GM12878 (cell line): ENCODE measurements at regions not wholly inside any gene's neighbourhood (a gene's known extent, or its start where the extent isn't known, plus 50 kb on each side); places are given as distances from the start of the nearest gene placed in this dataset.

Source experiments
- ZNF24 ChIP-seq: fragments of 450-650 bp; IDR thresholded peaks from 2 replicates; pipeline ENCODE4 v1.6.1; 2017; ENCODE audit warnings: antibody characterized with exemption, mild to moderate bottlenecking
- TF ChIP-seq, protein P1 (sequence below): fragments of 450-650 bp; conservative IDR thresholded peaks from 2 replicates; pipeline ENCODE4 v1.6.1; 2017; ENCODE audit warnings: mild to moderate bottlenecking, moderate library complexity

DNA sequence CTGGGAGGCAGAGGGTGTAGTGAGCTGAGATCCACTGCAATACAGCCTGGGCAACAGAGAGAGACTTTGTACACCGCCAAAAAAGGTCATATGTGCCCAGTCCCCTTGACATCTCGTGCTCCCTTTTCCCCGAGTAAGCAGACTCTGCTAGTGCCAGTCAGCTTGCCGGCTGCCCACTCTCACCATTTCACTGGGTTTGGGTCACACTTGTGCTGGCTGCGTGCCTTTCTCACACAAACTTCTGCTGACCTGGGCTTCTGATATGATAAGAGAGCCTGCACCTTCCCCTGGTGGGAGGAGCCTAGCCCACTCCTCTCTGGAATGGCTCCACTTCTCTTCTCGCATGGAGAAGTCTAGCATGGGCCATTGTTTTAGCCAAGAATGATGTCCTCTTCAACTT lies 53.4 kb downstream of the MPP7 start:
- TF ChIP-seq, protein P1, sequence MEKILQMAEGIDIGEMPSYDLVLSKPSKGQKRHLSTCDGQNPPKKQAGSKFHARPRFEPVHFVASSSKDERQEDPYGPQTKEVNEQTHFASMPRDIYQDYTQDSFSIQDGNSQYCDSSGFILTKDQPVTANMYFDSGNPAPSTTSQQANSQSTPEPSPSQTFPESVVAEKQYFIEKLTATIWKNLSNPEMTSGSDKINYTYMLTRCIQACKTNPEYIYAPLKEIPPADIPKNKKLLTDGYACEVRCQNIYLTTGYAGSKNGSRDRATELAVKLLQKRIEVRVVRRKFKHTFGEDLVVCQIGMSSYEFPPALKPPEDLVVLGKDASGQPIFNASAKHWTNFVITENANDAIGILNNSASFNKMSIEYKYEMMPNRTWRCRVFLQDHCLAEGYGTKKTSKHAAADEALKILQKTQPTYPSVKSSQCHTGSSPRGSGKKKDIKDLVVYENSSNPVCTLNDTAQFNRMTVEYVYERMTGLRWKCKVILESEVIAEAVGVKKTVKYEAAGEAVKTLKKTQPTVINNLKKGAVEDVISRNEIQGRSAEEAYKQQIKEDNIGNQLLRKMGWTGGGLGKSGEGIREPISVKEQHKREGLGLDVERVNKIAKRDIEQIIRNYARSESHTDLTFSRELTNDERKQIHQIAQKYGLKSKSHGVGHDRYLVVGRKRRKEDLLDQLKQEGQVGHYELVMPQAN: no peak
- TF ChIP-seq ZNF24: no peak
